OCI-M2 (cell line): ENCODE measurements at regions not wholly inside any gene's neighbourhood (a gene's known extent, or its start where the extent isn't known, plus 50 kb on each side); places are given as distances from the start of the nearest gene placed in this dataset.
"Not testable (repeated sequence)": the region's sequence is repeated elsewhere in the genome, so short reads cannot be mapped to it uniquely, and the experiment has no call there.

ENCODE experiments used
- DNase-seq: peaks from one replicate; lab custom pipeline; 2025; ENCODE audit not compliant: unreplicated experiment; lab: John Stamatoyannopoulos, UW

DNA sequence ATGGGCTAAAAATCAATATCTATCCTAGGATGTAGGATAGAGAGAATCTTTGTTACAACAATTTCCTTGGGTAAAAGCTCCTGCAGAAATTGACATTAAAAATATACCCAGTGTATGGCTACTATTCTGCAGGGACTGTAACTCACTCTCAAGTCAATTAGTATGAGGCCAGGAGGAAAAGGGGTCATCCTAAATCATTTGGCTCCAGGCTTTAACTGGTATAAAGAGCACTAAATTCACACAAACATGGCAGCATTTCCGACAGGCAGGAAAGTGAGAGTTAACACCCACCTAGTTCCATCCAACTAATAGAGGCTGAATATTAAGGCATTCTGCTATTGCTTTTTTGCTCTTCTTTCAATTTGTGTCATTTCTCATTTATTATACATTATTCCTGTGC is 218.6 kb upstream of the C1orf87 start:
- no peak for DNase-seq

DNA sequence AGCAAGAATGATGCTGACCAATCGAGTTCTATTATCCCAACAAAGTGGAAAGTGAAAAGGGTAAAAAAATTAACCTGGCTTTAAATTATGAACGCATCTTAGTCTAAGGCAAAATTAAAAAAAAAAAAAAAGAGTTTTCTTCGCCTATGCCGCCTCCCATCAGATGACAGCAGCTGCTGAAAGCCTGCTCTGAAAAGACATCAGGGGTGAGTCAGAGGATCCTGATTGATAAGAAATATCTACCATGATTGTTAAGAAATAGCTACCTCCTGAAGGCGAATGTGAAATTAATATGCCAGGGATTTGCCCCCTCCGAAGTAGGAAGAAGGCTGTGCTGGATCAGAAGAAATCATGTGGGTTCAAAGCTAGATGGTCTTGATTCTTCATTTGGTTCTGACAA is 216.8 kb upstream of the C1orf87 start:
- no peak for DNase-seq

DNA sequence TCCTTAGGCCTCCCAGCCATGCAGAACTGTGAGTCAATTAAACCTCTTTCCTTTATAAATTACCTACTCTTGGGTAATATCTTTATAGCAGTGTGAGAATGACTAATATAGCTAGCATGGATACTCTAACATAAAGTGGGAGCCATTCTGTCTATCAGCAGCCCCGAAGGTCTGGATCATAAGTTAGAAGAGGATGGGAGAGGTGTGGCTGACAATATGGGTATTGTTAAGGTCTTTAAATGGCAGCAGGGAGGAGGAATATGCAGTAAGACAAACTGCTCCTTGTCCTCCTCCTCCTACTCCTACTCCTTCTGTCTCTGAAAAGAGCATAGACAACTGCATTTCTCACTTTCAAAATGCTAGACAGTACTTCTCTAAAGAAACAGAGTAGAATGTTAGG is 214.0 kb upstream of the C1orf87 start:
- no peak for DNase-seq

DNA sequence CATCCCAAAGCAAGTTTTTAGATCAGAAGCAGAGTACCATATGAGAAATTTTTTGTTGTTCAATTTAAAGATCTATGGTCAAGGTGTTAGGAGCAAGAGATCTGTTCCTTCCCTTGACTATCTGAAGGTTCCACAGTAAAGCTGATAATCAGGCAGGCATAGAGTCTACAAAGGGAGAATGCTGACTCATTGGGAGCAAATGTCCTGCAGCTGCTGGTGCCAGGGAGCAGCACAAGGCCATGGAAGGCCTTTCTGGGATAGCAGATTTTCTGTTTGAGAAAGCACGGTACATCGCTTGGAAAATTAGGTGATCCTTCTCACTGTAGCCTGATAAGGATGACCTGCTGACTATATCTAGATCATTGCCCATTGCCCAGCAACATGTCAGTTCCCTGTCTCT is 210.1 kb upstream of the C1orf87 start:
- DNase-seq: no peak

DNA sequence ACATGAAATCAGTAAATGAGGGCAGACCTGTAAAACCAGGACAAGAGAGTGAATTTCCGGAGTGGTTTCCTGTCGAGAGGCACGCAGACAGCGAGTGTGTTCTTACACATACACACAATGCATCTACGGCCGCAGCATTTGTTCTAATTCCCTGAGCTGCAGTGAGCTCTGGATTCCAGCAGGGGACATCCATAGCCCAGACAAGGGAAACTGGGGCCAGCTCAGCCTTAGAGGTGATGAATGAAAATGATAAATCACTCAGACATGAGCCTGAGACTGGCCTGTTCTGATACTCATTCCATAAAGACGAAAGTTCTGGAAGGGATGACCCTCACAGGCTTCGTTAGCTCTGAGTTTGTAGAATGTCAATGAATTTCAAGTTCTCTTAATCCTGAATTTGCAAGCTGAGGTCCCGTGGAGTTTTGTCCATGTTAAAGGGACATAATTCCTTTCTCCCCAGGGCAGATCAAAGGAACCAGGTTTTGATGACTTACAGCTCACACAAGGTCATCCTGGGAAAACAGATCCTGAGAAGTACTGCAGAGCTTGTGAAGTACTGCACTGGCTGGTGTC is 207.9 kb upstream of the C1orf87 start:
- no peak for DNase-seq

DNA sequence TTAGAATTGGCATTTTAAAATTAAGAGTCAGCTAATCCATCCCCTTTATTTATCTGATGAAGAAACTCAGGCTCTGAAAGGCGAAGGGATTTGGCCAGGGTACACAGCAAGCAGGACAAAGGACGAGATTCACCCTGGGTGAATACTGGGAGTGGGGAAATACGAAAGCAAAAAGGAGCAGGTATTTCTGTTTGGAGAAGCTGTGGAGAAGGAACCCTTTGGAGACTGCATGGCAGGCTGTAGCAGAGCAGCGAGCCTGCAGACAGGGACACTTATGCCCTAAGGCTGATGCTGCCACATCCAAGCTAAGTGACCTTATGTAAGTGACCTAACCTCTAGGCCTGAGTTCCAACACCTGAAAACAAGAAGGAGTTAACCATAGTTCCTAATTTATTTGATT is 207.2 kb upstream of the C1orf87 start:
- no peak for DNase-seq

DNA sequence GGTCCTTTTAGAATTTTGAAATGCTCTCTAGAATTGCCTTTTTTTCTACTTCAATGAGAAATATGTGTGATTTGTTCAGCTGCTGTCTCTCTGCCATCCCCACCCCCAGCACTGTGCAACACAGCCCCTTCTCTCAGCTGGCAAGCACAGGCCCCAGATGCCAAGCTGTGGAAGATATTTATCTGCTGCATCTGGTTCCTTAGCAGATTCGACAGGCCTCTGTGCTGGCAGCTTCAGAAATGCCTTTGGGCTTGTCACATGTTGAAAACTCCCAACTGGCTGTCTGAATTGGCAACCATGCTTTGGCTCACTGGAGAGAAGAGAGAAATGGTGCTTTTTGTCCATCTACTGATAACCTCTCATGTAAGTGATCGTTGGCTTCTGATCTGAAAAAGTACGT is 206.7 kb upstream of the C1orf87 start:
- no peak for DNase-seq

DNA sequence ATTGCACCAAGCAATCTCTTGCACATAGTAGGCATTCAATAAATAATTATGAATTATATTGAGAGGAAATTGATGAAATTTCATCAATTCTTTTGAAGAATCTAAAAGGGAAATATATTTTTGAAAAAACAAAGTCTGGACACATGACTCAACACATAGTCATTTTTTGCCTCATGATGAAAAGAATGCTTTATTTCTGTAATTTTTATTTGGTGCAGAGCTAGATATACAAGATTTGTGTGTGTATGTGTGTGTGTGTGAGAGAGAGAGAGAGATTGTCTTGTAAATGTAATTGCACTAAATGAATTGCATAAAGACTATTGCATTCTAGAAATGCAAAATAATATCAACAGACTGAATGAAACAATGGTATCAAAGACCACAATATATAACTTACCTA is 206.2 kb upstream of the C1orf87 start:
- no peak for DNase-seq

DNA sequence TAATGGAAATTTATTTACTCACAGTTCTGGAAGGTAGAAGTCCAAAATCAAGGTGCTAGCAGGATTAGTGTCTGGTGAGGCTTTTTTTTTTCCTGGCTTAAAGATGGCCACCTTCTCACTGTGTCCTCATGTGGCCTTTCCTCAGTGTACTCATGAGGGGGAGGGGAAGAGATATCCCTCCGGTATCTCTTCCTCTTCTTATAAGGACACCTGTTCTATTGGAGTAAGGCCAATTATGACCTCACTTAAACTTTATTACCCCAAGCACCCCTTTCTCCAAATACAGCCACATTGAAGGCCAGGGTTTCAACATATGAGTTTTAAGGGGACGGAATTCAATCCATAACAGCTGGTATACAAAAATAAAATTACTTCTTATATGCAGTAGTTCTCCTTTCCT is 203.7 kb upstream of the C1orf87 start:
- no peak for DNase-seq

DNA sequence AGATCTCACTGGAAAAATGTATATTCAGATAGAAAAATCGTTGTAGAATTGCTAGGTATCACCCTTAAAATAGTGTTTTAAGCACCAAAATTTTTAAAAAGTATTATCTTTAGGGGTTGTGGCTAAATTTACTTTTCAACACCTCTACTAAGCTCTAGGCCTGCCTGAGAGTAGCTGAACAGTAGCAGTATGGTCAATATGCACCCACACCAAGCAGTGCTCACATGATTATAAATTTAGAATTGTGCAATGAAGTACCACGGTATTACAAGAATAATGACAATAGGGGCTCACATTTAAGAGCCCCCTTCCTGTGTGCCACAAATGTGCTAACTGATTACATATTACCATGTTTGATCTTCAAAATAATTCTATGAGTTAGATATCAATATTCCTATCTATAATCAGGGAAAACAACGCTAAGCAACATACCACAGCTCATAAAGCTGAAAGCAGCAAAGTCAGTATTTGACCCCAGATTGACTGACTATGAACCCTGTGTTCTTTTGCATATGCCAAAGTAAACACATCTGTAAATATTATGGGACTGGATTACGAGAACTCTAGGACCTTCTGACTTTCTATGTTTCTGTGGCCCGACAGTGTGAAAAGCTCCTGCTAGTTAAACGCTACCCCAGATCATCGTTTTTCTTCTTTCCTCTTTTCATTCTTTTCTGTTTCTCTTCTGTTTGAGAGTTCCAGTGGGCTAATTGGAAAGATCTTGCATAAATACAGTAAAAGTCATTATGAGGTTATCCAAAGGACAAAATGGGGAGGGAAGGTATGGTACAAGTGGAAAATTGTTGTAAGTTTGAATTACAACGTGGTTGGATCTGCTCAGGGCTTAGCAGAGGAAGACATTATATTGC is 201.1 kb upstream of the C1orf87 start:
- no peak for DNase-seq

DNA sequence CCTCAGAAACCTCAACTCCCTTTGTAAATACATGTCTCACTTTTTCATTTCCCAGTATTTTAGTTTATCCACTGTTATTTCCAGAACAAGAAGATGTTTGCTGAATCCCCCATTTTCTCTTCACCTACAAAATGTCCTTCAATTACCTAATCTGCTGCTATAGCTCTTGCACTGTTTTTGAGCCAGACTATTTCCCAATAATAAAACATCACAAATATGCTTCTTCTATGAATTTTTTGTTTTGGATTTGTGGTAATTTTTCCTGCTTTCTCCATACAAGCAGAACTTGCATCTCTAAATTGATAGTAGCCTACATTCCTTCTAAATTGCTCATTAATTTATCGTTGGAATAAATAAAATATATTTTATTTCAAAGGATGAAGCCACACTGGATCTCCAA is 199.6 kb upstream of the C1orf87 start:
- no peak for DNase-seq

DNA sequence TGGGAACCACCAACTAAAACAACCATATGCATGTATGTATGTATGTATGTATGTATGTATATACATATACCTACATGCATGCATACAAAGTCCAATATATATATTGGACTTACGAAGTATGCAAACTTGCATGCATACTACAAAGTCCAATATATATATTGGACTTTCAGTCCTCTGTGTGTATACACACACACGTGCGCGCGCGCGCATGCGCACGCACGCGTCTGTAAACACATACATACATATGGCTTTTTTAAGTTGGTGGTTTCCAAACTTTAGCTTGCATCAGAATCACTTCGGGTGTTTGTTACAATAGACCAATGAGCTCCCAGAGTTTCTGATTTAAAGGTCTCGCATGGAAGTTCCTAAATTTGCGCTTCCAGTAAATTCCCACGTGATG is 197.5 kb upstream of the C1orf87 start:
- no peak for DNase-seq

DNA sequence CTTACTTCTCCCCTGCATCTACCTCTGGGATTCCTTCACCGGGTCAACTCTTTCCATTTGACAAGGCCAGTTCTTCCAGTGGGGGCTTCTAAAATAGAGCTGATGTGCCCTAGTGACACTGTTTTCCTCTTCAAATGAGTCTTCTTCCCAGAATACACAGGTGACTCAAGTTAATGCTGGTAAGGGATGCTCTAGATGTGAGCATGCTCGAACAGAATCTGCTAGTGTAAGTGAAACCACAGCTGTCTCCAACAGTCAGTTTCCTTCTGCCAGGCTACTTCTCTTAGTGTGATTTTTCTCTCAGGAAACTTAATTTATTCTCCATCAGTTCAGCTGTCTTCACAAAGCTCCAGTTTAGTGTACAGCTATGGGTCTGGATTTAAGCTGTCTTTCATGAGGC is 194.9 kb upstream of the C1orf87 start:
- no peak for DNase-seq

DNA sequence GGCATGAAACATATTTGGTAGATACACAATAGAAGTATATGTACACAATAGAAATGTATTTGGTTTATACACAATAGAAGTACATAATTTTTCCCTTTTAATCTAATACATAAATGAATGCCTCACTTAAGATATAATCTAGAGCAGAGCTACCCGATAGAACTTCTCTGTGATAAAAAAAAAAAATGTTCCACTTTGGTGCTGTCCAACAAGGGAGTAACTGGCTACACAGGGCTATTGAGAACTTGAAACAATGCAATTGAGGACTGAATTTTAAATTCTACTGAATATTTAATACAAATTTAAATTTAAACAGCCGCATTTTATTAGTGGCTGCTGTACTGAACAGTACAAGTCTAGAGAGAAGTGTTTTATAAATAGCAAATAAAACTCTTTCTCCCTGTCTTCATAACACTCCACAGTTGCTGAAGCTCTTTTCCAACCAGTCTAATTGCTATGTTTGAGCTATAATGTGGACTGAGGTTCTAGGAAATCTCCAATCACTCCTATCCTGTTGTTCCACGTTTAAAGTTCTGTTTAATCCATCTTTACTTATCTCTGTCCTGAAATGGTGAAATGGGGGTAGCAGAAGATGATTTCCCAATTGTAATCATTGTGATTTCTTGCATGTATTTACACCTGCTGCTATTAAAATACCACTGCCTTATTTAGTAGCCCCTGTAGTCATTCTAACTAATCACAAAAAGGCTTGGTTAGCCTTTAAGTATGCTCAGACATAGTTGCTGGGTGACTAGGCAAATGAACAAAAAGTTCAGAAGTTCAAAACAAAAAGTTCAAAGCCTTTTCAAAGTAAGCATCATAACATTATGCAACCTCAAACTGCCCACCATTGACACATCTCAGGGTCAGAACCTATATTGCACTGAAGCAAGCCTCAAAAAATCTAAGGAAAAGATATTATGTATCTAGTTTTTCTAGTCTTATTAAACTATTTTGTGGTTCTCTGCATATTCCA is 192.3 kb upstream of the C1orf87 start:
- DNase-seq: no peak

DNA sequence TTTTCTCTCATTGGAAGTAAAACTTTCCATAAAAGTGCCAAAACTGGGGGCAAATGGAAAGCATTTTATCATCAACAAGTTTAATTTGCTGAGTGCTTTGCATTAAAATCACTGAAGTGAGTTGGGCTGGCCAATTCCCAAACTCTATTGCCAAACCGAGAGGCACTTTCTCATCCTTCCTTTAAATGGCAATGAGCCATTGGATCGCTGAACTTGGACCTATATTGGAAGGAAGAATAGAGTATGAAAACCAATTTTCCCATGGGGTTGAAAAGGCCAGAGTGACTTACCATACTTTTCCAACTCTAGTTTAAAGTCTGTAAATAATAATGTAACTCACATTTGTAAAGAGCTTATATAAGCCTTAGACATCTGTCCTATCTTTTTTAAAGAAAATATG is 189.1 kb upstream of the C1orf87 start:
- no peak for DNase-seq

DNA sequence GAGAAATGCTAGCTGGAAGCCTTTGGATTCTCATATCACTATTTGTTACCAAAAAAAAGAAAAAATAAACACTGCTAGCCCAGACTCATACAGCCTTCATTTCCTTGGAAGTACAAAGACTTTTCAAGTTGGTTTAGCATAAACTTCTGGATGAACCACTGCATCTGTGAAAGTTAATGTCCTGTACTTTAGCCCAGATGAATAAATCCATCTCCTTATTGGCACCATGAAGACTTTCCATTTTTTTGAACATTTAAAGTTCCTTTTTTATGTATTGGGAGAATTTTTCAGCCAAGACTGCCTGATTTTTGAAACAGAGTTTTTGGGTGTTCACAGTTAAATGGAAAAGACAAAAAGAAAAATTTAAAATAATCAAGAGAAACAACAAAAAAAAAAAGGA is 184.0 kb upstream of the C1orf87 start:
- no peak for DNase-seq

DNA sequence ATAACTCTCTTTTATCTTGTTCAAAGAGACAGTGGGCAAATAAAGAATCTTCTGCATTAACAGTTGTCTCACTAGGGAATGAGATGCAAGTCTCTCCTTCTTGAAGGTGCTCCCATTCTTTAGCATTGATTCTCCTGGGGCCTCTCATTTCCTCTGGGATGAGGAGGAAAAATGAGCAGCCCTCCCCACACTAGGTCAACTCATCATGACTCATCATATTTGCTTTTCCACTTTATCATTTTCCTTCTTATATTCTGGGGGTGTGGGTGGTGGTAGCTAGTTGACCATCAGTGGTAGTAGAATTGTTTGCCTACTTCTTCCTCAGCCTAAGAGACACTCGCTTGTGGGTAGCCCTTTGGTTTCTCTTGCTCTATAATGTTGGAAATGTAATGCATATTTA is 182.0 kb upstream of the C1orf87 start:
- DNase-seq: no peak

DNA sequence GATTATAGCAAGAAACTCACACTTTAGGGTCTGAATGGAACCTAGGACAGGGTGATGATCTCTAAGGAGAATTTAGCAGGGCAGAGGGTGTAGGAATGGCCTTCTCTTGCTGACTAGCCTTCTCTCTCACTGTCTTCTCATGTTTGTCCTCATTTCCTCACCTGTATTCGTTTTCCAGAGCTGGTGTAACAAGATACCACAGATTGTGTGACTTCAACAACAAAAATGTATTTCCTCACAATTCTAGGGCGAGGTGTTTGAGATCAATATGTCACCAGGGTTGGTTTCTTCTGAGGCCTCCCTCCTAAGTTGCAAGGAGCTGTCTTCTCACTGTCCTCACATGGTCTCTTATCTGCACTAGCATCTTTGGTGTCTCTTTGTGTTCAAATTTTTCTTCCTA is 177.9 kb upstream of the C1orf87 start:
- no peak for DNase-seq

DNA sequence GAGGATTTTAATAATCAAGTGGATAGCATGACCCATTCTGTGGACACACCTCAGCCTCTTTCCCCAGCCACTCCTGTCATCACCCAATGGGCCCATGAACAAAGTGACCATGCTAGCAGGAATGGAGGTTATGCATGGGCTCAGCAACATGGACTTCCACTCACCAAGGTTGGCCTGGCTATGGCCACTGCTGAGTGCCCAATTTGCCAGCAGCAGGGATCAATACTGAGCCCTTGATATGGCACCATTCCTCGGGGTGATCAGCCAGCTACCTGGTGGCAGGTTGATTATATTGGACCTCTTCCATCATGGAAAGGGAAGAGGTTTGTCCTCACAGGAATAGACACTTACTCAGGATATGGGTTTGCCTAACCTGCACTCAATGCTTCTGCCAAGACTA is 173.9 kb upstream of the C1orf87 start:
- DNase-seq: not testable (repeated sequence)

DNA sequence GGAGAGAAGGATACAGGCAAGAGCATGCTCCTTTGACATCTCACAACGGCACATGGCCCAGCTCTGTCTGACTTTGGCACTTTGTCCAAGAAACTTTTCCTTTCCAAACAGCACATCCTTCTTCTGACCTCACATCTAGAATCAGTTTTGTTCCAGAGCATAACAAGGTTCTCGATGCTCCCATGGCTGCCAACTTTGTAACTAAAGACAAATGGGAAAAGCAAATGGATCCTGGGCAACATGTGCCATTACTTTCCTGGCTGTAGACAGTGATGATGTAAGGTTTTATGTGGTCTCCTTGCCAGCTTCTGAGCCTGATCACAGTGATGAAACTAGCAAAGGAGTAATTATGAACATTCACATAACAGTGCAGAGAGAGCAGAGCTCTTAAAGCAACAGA is 171.8 kb upstream of the C1orf87 start:
- DNase-seq: no peak

DNA sequence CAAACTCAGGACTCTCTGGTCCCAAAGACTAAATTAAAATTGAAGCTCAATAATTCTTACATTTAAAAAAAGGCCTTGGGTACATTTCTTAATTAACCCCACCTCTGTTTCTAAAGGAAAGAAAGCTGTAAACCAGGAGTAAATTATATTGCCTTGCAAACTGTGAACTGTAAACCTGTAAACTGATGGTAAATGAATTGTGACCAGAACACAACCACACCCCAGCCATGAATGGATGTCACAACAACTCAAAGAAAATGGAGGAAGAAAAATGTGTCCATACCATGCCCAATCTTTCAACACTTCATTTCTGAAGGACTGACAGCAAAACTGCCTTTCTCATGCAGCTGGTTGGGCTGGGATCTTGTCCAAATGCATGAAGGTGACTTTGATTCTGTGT is 171.3 kb upstream of the C1orf87 start:
- no peak for DNase-seq

DNA sequence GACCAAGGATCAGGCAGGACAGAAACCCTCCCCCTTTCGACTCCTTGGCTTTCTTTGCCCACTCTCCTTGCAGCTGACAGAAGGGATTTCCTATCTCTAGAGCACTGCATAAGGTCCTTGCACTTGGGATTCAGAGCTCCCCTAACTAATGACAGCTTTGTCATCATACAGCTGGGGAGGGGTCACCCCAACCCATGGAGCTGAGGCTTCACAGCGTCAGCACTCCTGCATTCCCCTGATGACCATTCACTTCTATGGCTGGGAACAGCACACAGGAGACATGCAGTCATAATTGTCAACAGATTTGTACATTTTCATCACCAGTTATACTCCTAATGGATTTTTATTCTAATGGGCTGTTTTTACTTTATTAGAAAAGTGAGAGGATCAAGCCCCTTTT is 161.7 kb upstream of the C1orf87 start:
- no peak for DNase-seq
